Coronary artery (tissue), 2 donors: ENCODE measurements at regions not wholly inside any gene's neighbourhood (a gene's known extent, or its start where the extent isn't known, plus 50 kb on each side); places are given as distances from the start of the nearest gene placed in this dataset.

Experiments used
- DNase-seq: peaks from one replicate; pipeline ENCODE4 v3.0.0-alpha.2; 2017; ENCODE audit warnings: low spot score
- H3K27ac ChIP-seq, 2 donors: fragments of 200-600 bp; sonication (generic); one replicate each; pipeline ENCODE4 v1.5.1; 2016 to 2019
- H3K4me3 ChIP-seq: fragments of 200-600 bp; sonication (generic); 2 replicates; pipeline ENCODE4 v1.5.1; 2016; ENCODE audit warnings: mild to moderate bottlenecking, moderate library complexity
- CTCF ChIP-seq: fragments of 200-600 bp; sonication (generic); IDR thresholded peaks from one replicate; pipeline ENCODE4 v1.5.1; 2019; ENCODE audit warnings: antibody characterized with exemption

- TF ChIP-seq CTCF: no peak
- no peak for DNase-seq
- H3K4me3 ChIP-seq: no peak overlapping the region
- no peak overlapping the region for H3K27ac ChIP-seq
Observed at GRCh38 chr3:193948459-193948858, 187.5 kb upstream of the HES1 start.

- Histone ChIP-seq H3K27ac (no peak overlapping the region), H3K4me3 (no peak overlapping the region)
- no peak for TF ChIP-seq CTCF
- DNase-seq: no peak
Observed at GRCh38 chr3:193951859-193952258, 184.1 kb upstream of the HES1 start.

GRCh38 chr3:193954752-193955151, 181.2 kb upstream of the HES1 start:
- no peak for DNase-seq
- TF ChIP-seq CTCF: no peak
- Histone ChIP-seq H3K4me3 (no peak overlapping the region), H3K27ac (no peak overlapping the region)

- TF ChIP-seq CTCF: no peak
- Histone ChIP-seq H3K4me3 (no peak overlapping the region), H3K27ac (no peak overlapping the region)
- no peak for DNase-seq
Observed at GRCh38 chr3:193955719-193956118, 180.2 kb upstream of the HES1 start.

GRCh38 chr3:193959861-193960260, 176.1 kb upstream of the HES1 start:
- H3K27ac ChIP-seq: no peak overlapping the region
- no peak for TF ChIP-seq CTCF
- no peak overlapping the region for H3K4me3 ChIP-seq
- no peak for DNase-seq

- Histone ChIP-seq H3K4me3 (no peak overlapping the region), H3K27ac (no peak overlapping the region)
- no peak for TF ChIP-seq CTCF
- no peak for DNase-seq
Observed at GRCh38 chr3:193960487-193961274, 175.3 kb upstream of the HES1 start.

GRCh38 chr3:193962986-193963685, 172.8 kb upstream of the HES1 start:
- no peak for DNase-seq
- no peak overlapping the region for H3K27ac ChIP-seq
- H3K4me3 ChIP-seq: no peak overlapping the region
- no peak for TF ChIP-seq CTCF
